ENCODE measurements at regions not wholly inside any gene's neighbourhood (a gene's known extent, or its start where the extent isn't known, plus 50 kb on each side); places are given as distances from the start of the nearest gene placed in this dataset.
A peak's percentile ranks its signal among the peaks of the same experiment; 100 is the strongest.

DNA sequence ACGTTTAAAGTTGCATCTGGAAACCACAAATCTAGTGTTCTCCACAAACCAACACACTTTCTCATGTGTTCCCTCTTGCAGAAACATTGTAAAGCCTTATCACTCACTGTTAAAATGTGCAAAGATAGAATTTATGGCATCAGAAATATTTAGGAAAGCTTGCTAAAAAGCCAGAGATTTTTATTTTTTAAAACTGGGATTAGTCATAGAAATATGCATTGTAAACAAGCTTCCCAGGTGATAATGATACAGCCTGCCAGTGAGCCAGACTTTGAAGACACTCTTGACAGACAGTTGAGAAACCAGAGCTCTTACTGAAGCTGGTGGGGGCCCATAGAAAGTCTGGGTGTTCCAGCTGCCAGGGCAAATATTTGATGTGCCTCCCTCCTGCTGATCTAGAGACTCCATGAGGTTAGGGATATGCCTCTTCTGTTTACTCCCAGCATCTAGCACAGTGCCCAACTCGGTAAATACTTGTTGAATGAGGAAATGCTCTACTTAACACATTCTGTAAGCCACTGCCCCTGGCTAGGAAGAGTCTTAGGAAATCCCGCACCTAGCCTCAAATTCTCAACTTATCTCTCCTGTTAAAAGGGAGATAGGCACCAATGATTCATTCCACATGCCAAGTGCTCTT is 179.0 kb upstream of the RASGEF1B start:
- DNase-seq: no peak

DNA sequence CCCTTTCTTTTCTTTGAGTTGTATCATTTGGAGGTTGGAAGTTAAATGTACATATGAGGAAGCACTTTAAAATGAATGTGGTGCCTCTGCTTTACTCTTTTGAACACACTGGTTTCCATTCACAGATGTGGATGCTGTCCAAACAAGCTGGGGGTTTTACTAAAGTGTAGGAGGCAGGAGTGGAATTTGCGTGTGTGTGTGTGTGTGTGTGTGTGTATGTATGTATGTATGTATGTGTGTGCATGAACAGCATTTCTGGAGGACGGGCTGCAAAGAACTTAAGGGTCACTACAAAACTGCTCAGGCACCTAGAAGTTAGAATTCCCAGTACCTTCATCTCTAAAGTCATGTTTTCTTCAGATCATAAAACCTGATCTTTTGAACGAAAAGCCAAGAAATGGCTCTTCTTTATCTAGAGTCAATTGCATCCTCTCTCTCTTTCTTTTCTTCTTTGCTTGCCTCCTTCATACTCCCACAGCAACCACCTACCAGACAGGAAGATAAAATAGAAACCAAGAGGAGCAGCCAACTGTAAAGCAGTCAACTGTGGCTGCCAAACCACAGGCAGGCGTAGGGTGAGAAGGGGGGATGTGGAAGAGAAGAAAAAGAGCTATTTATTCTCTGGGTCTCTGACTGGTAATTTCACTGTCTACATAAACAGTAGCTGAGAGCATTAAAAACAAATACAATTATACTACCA is 177.0 kb upstream of the RASGEF1B start:
- DNase-seq: no peak

DNA sequence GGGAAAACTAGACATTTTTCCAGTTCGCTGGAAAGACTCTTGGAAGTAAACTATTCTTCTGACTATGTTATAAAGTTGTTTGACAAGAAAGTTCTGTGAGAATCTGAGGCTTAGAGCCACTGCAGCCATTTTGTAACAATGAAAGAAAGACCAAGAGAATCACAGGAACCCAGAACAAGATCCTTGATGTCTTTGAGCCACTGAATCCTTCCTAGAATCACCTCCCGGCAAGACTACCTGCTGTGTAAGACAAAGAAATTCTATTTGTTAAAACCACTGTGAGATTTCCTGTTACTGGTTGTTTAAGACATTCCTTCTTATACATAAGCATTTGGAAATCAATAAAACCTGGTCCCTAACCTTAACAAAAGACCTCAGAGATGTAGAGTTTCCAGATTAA is 175.7 kb upstream of the RASGEF1B start:
- DNase-seq: no peak

DNA sequence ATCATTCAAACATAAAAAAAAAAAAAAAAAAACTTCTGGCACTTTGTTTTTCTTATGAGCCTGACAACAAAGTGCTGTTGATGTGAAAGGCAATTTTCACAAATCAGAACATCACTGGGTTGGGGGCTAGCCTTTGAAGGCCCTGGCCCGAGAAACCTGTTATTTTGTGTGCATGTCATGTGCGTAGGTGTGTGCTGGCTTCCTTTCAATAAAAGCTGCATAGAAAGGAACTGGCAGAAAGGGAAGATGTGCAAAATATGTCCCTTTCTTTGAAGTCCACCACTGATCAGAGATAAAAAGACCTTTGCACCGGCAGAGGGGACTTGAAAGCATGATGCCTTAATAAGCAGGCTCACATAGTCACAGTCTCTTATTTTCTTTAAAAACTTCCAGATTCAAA is 170.8 kb upstream of the RASGEF1B start:
- DNase-seq: no peak

DNA sequence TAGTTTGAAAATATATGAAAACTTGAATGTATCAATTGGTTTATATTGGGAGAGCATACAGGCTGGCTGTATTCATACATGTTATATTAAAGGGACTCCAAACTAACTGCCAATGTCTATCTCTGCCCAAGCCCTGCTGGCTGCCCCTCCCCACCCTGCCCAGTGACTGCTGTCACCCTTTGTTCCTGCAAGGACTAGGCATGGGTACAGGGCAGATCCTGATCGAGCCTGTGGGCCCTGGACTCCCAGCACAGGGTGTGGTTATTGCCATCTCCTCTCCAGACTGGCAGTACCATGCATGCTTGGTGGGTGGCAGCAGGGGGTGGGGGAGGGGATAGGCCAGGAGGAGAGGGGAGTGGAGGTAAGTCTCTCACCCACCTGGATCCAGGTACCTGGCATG is 167.5 kb upstream of the RASGEF1B start:
- DNase-seq: no peak

DNA sequence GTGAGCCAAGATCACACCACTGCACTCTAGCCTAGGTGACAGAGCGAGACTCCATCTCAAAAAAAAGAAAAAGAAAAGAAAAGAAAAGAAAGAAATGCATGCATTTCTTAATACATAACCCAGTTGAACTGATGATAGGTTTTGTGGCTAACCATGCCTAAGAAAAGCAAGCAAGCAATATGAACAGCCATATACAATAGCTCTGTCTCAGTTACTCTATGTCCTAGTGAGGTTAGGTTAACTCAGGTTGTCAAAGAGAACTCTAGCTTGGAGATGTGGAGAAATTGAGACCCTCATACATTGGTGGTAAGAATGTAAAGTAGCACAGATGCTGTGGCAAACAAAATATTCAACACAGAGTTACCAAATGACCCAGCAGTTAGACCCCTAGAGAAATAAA is 167.0 kb upstream of the RASGEF1B start:
- no peak for DNase-seq

DNA sequence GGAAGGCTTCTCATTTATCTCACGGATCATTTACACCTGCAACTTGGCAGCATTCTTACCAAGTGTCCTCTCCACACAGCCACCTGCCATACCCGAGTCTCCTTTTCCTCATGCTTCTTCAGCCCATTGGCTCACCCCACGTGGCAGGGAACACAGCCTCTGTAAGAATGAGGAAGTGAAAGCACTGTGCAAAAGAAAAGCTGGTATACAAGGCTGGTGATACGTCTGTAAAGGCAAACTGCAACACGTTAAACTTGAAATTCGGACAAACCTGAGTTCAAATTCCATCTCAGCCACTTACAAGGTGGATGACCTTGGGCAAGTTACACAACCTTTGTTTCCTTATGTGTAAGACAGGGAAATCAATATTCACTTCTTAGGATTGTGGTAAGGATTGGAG is 164.0 kb upstream of the RASGEF1B start:
- no peak for DNase-seq

DNA sequence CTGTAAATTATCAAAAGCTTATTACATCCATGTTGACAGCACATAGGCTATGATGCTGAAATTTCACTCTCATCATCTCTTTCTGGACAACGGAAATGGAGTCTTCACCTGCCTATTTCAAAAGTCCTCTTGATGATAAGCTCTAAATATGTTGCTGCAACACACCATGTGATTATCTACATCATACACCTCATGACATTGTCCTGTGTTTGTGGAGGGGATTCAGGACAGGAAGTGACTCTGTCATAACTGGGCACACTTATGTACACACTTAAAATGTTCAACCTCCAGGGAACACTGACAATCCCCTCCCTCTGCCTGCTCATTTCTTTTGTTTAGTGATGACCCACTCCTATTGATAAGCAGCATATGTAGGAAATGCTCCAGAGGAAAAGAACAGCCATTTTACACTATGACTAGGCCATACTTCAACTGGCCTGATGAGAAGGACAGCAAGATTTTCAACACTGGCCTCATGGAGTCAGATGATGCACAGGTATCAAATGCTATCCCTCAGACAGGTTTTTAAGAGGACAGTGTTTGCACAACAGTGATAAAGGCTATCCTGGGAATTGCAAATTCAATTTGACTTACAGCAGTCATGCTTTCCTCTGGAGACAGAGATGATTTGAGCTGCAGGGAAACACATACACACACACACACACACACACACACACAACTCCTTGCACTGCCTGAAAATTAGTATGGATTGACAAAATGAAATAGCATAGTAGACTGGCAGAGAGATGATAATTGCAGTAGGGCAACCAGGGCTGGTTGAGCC is 163.3 kb upstream of the RASGEF1B start:
- no peak for DNase-seq

DNA sequence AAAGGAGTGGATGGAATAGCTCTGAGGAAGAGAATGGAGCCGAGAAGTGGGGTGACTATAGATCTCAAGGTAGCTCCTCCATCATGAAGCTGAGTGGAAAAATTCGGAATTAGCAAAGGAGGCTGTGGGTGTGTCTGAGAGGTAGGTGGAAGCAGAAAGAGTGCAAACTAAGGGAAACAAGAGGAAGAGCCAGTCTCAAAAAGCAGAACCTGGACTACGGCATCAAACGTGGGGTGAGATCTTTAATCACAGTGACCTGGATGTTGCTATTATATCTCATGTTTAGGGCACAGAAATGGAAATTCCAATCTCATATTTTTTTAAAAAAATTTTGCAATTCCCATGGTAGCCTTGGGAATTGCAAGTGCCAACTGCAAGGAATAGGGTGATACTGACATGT is 162.5 kb upstream of the RASGEF1B start:
- no peak for DNase-seq

DNA sequence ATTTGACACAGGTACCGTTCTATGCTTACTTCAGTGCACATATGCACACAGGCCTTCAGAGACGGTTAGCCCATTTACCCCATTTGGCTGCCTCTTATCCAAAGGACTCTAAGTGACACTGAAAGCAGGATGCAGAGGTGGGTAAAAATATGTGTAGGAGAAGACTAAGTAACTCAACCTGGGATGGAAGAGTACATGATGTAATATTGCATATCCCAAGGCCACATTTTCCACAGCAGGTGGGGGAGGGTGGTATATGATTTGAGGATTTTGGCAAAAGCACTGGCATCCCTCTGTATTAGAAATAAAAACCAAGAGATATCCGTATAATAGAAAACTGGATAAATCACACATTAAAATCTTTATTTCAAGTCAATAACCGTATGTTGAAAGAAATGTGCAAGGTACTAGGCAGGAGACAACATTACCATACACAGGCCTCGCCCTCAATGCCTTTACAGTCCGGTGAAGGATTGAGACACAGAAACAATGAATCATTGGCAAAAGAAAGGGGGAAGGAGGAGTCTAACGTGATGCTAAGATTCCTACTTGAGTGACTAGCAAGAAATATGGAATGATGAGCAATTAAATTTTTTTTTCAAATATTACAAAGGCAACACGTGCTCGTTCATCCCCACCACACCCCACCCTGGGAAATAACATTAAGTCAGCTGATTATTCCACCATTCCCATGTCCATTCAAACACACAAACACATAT is 161.0 kb upstream of the RASGEF1B start:
- DNase-seq: peak; percentile 53

DNA sequence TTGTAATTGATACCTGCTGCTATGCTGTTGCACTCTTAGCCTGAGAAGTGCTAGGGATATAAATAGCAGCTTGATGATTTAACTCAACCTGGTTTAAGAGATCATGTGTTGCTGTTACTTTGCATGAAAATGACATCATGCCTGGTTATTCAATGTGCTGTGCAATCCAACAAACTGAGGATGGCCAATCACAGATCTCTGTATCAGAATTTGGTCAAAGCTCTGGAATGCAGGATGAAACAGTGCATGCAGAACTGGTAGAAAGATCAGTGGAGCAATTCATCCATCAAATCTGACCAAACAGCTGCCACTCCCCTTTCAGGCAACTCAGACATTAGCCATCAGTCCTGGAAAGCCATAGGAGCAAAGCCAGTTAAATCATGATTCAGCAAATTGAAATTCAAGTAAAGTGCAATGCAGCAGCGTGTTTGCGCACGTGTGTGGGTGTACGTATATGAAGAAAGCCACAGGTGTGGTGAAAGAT is 160.3 kb upstream of the RASGEF1B start:
- DNase-seq: peak; percentile 91

DNA sequence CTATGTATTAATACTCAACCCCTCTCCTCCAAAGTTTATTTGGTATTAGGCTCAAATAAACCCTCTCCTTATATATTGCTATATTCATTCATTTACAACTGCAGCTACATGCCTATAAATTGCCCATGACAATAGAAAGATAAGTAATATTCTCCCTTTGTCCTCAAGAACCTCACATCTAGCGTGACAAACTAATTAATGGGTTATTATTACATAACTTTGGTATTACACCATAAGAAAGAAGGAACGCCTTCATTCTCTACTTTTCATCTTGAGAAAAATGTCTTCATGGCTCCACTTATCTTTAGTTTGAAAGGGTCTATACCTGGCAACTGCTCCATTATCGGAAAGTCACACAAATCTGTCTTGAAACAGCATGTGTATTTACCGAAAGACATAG is 157.7 kb upstream of the RASGEF1B start:
- DNase-seq: no peak

DNA sequence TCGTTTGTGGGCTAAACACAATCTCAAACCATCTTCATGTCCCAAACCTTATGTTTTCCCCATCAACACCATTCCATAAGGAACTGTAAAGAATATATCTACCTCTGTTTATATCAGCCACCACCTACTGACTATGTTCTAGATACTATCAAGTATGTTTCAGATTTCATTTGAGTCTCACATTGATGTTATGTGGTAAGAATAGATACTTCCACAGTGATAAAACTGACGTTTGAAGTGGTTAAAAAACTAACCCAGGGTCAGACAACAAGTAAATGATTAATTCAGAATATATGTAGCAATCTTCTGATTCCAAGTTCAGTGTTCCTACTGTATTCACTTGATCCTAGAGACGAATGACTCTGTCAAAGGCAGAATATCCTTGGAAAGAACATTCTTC is 156.8 kb upstream of the RASGEF1B start:
- DNase-seq: no peak

DNA sequence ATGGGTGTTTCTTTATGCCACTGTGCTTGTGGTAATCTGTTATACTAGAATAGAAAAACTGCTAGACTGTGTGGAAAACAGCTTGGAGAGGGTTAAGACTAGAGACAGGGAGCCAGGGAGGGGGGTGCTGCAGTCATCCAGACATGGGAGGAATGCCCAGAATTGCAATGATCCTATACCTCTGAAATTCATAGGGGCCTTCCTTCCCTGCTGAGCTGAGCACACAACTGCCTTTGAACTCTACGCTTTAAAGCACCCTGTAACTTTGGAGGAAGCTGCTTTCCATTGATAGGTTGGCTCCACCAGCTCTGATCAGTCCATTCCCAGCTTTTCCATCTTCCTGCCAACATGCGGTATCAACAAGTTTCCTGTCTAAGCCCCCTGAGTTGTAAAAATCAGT is 155.9 kb upstream of the RASGEF1B start:
- DNase-seq: peak; percentile 35

DNA sequence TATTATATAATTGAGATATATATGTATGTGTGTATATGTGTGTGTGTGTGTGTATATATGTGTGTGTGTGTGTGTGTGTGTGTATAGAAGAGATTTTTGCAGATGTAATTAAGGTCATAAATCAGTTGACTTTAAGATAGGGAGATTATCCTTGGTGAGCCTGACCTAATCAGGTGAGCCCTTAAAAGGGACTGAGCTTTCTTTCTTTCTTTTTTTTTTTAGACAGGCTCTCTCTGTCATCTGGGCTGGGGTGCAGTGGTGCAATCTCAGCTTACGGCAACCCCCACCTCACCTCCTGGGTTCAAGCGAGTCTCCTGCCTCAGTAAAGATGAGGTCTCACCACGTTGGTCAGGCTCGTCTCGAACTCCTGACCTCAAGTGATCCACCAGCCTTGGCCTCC is 155.1 kb upstream of the RASGEF1B start:
- DNase-seq: no peak

DNA sequence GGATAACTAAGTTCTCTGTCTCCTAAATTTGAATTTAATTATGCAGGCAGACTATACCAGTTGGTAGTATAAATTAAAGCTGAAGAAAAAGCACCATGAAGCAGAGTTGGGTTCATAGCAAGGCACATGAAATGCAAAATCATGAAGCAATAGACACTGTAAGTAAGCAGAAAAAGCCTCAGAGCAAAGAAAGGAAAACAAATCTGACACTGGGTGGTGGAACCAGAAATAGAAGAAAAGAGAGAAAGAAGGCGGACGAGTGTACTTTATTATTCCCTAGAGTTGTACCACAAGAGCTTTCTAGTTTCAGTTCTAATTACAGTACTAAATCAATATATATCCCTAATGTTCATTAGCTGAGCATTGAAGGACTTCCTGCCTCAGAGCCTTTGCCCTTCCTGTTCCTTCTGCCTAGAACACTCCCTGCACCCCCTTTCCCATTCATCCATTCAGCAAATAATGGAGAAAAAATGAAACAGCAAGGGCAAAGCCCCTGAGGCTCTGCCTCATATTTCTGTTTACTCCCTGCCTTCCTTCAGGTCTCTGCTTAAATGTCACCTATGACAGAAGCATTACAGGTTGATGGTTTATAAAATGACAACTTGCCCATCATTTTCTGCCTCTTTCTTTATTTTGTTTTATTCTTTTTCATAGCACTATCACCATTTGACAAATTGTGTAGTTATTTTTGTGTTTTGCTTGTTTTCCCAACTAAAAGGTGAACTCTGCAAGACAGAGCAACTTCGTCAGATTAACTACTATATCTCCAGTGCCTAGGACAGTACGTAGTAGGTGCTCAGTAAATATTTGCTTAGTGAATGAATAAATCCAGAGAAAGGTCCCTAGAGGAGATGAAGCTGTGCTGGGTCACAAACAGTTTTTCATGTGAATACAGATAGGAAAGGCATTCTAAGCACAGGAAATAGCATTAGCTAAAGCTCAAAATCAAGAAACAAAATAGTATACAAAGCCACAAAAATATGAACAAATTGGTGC is 154.0 kb upstream of the RASGEF1B start:
- no peak for DNase-seq

DNA sequence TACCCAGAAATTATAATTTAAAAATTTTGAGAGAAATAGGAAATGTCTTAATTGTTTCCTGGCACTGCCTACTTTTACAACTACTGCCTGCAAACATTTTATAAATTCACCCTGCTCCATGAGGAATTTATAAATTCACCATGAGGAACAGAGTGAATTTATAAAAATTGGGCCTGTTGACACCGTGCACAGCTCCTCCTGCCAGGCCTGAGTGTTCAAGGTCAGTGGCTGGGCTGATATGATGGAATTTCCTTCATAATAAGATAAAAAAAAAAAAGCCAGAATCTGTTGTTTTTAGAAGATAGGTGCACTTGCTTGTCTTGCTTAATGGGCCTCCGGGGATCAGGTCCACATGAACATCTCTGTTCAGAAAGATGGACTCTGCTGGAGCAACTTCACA is 151.7 kb upstream of the RASGEF1B start:
- DNase-seq: no peak

DNA sequence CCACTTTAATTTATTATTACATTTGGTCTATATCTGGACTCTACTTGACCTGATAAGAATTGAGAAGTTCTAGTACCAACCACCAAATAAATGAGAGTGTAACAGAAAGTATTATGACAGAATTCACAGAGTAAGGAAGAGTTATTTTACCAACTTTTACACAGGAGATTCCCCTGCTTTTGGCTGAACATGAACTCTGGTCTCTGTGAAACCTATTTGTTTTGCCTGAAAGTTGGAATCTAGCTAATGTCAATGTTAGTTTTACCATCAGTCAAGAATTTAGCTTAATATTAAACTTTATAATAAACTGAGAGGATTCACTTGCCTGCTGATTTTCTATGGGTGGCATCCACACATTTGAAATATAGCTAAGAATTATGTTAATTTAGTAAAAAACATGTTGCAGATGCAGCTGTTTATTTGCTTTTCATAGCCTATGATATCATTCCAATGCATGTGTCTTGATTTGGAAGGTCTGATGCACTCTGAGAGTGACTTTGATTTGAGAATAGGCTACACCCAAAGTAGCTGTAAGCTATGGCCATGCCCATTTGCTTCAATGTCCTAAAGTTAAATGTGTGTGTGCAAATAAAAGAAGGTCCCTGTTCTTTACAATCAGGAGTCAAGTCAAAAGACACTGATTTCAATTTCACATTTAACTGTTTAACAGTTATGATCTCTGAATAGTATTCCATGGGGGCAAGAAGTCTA is 150.9 kb upstream of the RASGEF1B start:
- DNase-seq: no peak

DNA sequence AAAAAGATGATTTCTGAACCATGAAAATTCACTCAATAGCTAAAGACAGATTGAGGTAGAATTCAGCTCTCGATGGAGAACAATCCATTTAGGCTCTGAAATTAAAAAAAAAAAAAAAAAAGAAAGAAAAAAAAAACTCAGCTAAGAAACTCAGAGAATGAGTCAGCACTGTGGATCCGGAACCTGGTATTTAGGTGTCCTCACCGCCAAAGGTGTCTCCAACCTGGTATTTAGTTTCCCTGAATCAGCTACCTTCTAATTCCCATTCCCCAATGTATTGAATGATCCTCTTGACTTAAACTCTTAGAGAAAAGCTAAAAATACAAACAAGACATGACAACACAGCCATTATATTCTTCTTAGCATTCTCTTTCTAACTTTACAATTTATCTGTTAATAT is 150.3 kb upstream of the RASGEF1B start:
- DNase-seq: no peak

DNA sequence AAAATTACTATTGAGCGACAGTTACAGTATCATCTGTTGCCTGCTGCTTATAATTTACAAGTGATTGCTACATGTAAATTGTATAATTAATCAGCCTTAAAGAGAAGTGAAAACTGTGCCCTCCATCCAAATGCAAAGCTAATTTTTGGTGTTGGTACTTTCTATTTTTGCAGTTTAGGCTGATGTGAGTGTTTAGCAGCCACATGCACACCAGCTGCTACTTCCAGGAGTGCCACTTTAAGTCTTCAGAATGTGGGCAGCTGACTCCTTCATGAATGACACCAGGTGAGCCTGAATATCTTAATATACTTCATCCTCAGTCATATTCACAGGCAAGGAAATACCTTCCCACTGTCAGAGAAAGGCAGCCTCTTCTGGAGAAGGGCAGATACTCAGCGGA is 149.8 kb upstream of the RASGEF1B start:
- no peak for DNase-seq

DNA sequence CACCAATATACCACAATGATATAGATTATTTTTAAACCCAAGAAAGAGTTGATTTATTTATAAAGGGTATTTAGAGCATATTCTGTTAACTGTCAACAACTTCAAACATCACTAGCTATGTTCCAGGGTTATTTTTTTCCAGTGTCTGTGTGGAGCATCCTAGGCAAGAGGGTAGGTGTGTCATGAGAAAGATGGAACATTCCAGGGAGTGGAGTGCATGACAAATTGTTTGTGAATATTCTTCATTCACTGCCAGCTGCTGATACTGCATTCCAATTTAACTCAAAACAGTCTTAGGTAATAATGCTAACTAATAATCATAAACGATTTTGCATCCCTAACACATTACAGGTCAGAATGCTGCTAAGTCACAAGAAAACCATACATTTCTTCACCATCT is 148.7 kb upstream of the RASGEF1B start:
- DNase-seq: no peak

Data from fibroblast of skin of right quadriceps (primary cell).